H1 (cell line): ENCODE measurements at regions not wholly inside any gene's neighbourhood (a gene's known extent, or its start where the extent isn't known, plus 50 kb on each side); places are given as distances from the start of the nearest gene placed in this dataset.

ENCODE experiments used
- CTCF ChIA-PET: fragments of 300-600 bp; sonication (Branson Sonifier 250); formaldehyde crosslinking; loops from one replicate; lab custom pipeline; 2021; ENCODE audit not compliant: partially characterized antibody; lab: Charles Lee
- POLR2A ChIA-PET: fragments of 300-600 bp; sonication (Branson Sonifier 250); formaldehyde crosslinking; loops from one replicate; lab custom pipeline; 2021; ENCODE audit warnings: inconsistent platforms; ENCODE audit not compliant: partially characterized antibody; lab: Charles Lee
- DNase-seq, 2 experiments: peaks; one replicate each; pipeline versions ENCODE4 v3.0.0 to v3.0.0-alpha.2; 2010 to 2022; ENCODE audit warnings: low spot score in 2 of 2, low read depth in 1 of 2, mixed read lengths in 1 of 2
- FAIRE-seq: peaks from 2 replicates; lab custom pipeline; 2011; peaks lifted over from hg19 to GRCh38; lab: Jason Lieb, UNC
- H2AFZ ChIP-seq: 2 replicates; pipeline ENCODE4 v1.8.1; 2012; ENCODE audit warnings: low read length, inconsistent platforms
- H2AK5ac ChIP-seq: 2 replicates; pipeline ENCODE4 v1.6.1; 2013; ENCODE audit warnings: low read depth, low read length
- H2BK120ac ChIP-seq: replicated peaks from 2 replicates; pipeline ENCODE3; 2013; ENCODE audit warnings: low read depth, low read length, inconsistent platforms
- H2BK12ac ChIP-seq: 2 replicates; pipeline ENCODE4 v1.6.1; 2013; ENCODE audit warnings: low read depth, low read length
- H2BK15ac ChIP-seq: 2 replicates; pipeline ENCODE4 v1.6.1; 2013; ENCODE audit warnings: low read length
- H2BK20ac ChIP-seq: 2 replicates; pipeline ENCODE4 v1.6.1; 2013; ENCODE audit warnings: low read length
- H2BK5ac ChIP-seq: 2 replicates; pipeline ENCODE4 v1.6.1; 2013; ENCODE audit warnings: low read depth, low read length
- H3K14ac ChIP-seq: 2 replicates; pipeline ENCODE4 v1.6.1; 2013; ENCODE audit warnings: inconsistent platforms; ENCODE audit not compliant: insufficient read length
- H3K18ac ChIP-seq: 2 replicates; pipeline ENCODE4 v1.6.1; 2013; ENCODE audit warnings: low read length; ENCODE audit errors: extremely low read depth
- H3K23ac ChIP-seq: 2 replicates; pipeline ENCODE4 v1.6.1; 2013; ENCODE audit warnings: inconsistent platforms; ENCODE audit not compliant: insufficient read length
- H3K23me2 ChIP-seq: 2 replicates; pipeline ENCODE4 v1.6.1; 2013; ENCODE audit warnings: low read depth, low read length
- H3K27ac ChIP-seq: 2 replicates; pipeline ENCODE4 v1.6.1; 2011; ENCODE audit warnings: low read depth, low read length, inconsistent platforms
- H3K27me3 ChIP-seq, 4 experiments: replicated peaks in 1 of 4; 1 replicate in 1 of 4; 2 replicates in 3 of 4; pipeline versions ENCODE4 v1.6.1 to v1.8.1; 2011 to 2013; ENCODE audit warnings: low read length in 3 of 4, mild to moderate bottlenecking in 3 of 4, inconsistent platforms in 2 of 4, mixed read lengths in 2 of 4, moderate library complexity in 1 of 4; ENCODE audit not compliant: control insufficient read depth in 3 of 4, insufficient read depth in 3 of 4; ENCODE audit errors: extremely low read depth in 1 of 4
- H3K36me3 ChIP-seq, 4 experiments: 2 replicates each; pipeline versions ENCODE4 v1.6.1 to v1.8.1; 2011 to 2013; ENCODE audit warnings: mild to moderate bottlenecking in 4 of 4, low read length in 3 of 4, moderate library complexity in 2 of 4, control low read depth in 1 of 4, inconsistent platforms in 1 of 4; ENCODE audit not compliant: insufficient read depth in 4 of 4, control insufficient read depth in 2 of 4
- H3K4ac ChIP-seq: replicated peaks from 2 replicates; pipeline ENCODE3; 2013; ENCODE audit warnings: low read length, low read depth, mixed read lengths, inconsistent platforms; ENCODE audit not compliant: insufficient read length
- H3K4me1 ChIP-seq, 4 experiments: replicated peaks in 1 of 4; 1 replicate in 1 of 4; 2 replicates in 3 of 4; pipeline versions ENCODE4 v1.6.1 to v1.8.1; 2011 to 2013; ENCODE audit warnings: low read length in 3 of 4, inconsistent platforms in 2 of 4, mixed read lengths in 1 of 4; ENCODE audit not compliant: insufficient read depth in 4 of 4, control insufficient read depth in 3 of 4
- H3K4me2 ChIP-seq, 2 experiments: 2 replicates each; pipeline versions ENCODE4 v1.6.1 to v1.8.1; 2011 to 2013; ENCODE audit warnings: low read depth in 2 of 2, low read length in 2 of 2, control low read depth in 1 of 2, inconsistent platforms in 1 of 2, mild to moderate bottlenecking in 1 of 2; ENCODE audit not compliant: insufficient read depth in 1 of 2
- H3K4me3 ChIP-seq, 4 experiments: fragments of 200-600, 300-600 bp in 1 of 4; sonication (generic), shearing (Covaris generic), sonication (Bioruptor Twin) in 1 of 4; 2 replicates each; pipeline versions ENCODE4 v1.5.1 to v1.8.1; 2011 to 2016; ENCODE audit warnings: low read length in 4 of 4, low read depth in 3 of 4, control low read depth in 2 of 4, inconsistent platforms in 2 of 4, mild to moderate bottlenecking in 2 of 4, mixed read lengths in 1 of 4, moderate library complexity in 1 of 4; ENCODE audit not compliant: insufficient read depth in 2 of 4; ENCODE audit errors: extremely low read depth in 1 of 4
- H3K56ac ChIP-seq: replicated peaks from 2 replicates; pipeline ENCODE3; 2013; ENCODE audit warnings: low read depth, mild to moderate bottlenecking, mixed read lengths, low read length, inconsistent platforms; ENCODE audit not compliant: insufficient read length
- H3K79me1 ChIP-seq: 2 replicates; pipeline ENCODE4 v1.6.1; 2013; ENCODE audit warnings: low read depth, low read length, control low read depth
- H3K79me2 ChIP-seq, 2 experiments: 2 replicates each; pipeline versions ENCODE4 v1.6.1 to v1.8.1; 2012 to 2013; ENCODE audit warnings: low read length in 2 of 2, mild to moderate bottlenecking in 2 of 2, inconsistent platforms in 1 of 2; ENCODE audit not compliant: insufficient read depth in 2 of 2, control insufficient read depth in 1 of 2
- H3K9ac ChIP-seq, 4 experiments: replicated peaks in 1 of 4; 1 replicate in 1 of 4; 2 replicates in 3 of 4; pipeline versions ENCODE4 v1.6.1 to v1.8.1; 2011 to 2013; ENCODE audit warnings: low read depth in 3 of 4, low read length in 3 of 4, control low read depth in 2 of 4, mild to moderate bottlenecking in 2 of 4, moderate library complexity in 2 of 4, inconsistent platforms in 1 of 4; ENCODE audit errors: extremely low read depth in 1 of 4
- H3K9me3 ChIP-seq, 2 experiments: 2 replicates each; pipeline versions ENCODE4 v1.6.1 to v1.8.1; 2012 to 2013; ENCODE audit warnings: mild to moderate bottlenecking in 2 of 2, moderate library complexity in 2 of 2, control low read depth in 1 of 2, inconsistent platforms in 1 of 2, low read depth in 1 of 2, low read length in 1 of 2, mixed read lengths in 1 of 2; ENCODE audit not compliant: insufficient read depth in 2 of 2
- H4K20me1 ChIP-seq, 2 experiments: replicated peaks in 1 of 2; 2 replicates each; pipeline versions ENCODE3 to v1.8.1; 2011 to 2013; ENCODE audit warnings: inconsistent platforms in 2 of 2, low read length in 2 of 2, mild to moderate bottlenecking in 1 of 2; ENCODE audit not compliant: insufficient read depth in 2 of 2, control insufficient read depth in 1 of 2
- H4K5ac ChIP-seq: 2 replicates; pipeline ENCODE4 v1.6.1; 2013; ENCODE audit warnings: low read length, low read depth, mixed read lengths, inconsistent platforms; ENCODE audit not compliant: insufficient read length
- H4K8ac ChIP-seq: 2 replicates; pipeline ENCODE4 v1.8.0; 2013; ENCODE audit warnings: mild to moderate bottlenecking, moderate library complexity, low read length, inconsistent platforms; ENCODE audit not compliant: insufficient read depth; ENCODE audit errors: extremely low read depth
- H4K91ac ChIP-seq: replicated peaks from 2 replicates; pipeline ENCODE3; 2013; ENCODE audit warnings: low read length, mixed read lengths, inconsistent platforms; ENCODE audit not compliant: insufficient read length
- KDM5A ChIP-seq: fragments of 200-600 bp; IDR thresholded peaks from 2 replicates; pipeline ENCODE4 v1.7.1; 2012; ENCODE audit warnings: mild to moderate bottlenecking, low read length, inconsistent platforms, mixed read lengths
- NANOG ChIP-seq: IDR thresholded peaks from 2 replicates; pipeline ENCODE4 v1.6.1; 2011; ENCODE audit warnings: low read length, low read depth, mild to moderate bottlenecking, inconsistent platforms; ENCODE audit not compliant: insufficient read depth, poor library complexity, severe bottlenecking
- SIRT6 ChIP-seq: IDR thresholded peaks from one replicate; pipeline ENCODE4 v1.7.1; 2012; ENCODE audit warnings: low read length, inconsistent platforms
- WGBS, 2 experiments: shearing (Covaris generic) in 1 of 2; methylation state at CpG; one replicate each; pipeline versions ENCODE4 v1.1.6 to v1.1.7; 2013 to 2015; ENCODE audit warnings: low lambda C conversion rate in 2 of 2, mixed read lengths in 2 of 2, inconsistent platforms in 1 of 2, low coverage in 1 of 2, missing lambda C conversion rate in 1 of 2; ENCODE audit not compliant: insufficient replicate concordance in 2 of 2, insufficient coverage in 1 of 2, insufficient read length in 1 of 2; ENCODE audit errors: extremely low coverage in 1 of 2, missing lambda C conversion rate in 1 of 2; 5-methylcytosine and 5-hydroxymethylcytosine counted together

- Histone ChIP-seq H2BK120ac (no peak overlapping the region), H3K9me3 (no peaks in the 10 kb centered on the region), H3K56ac (no peak overlapping the region), H3K9ac (no peak overlapping the region), H2AK5ac (no peak overlapping the region), H3K36me3 (no peaks in the 10 kb centered on the region), H2BK5ac (no peak overlapping the region), H2BK12ac (no peak overlapping the region), H3K4me3 (no peak overlapping the region), H3K27ac (no peak overlapping the region), H3K27me3 (no peaks in the 10 kb centered on the region), H3K4me1 (no peaks in the 10 kb centered on the region), H3K79me2 (no peaks in the 10 kb centered on the region), H4K5ac (no peak overlapping the region), H3K18ac (no peak overlapping the region), H3K23ac (no peak overlapping the region), H3K14ac (no peak overlapping the region), H3K79me1 (no peaks in the 10 kb centered on the region), H4K20me1 (no peaks in the 10 kb centered on the region), H4K91ac (no peak overlapping the region), H2BK15ac (no peak overlapping the region), H3K4me2 (no peak overlapping the region), H2AFZ (no peak overlapping the region), H3K4ac (no peak overlapping the region), H3K23me2 (no peaks in the 10 kb centered on the region), H4K8ac (no peak overlapping the region), H2BK20ac (no peak overlapping the region)
- ChIA-PET POLR2A (no interaction called here), CTCF (no interaction called here)
- WGBS, 2 experiments, result 83% methylated on average over 5 of the region's 5 CpGs; no CpG with 5 or more reads in 1 of the 2 experiments
- DNase-seq, result no peak
- TF ChIP-seq KDM5A (no peak), SIRT6 (no peak), NANOG (no peak)
- no peak for FAIRE-seq
These were observed 159.7 kb downstream of the CRPPA start for GRCh38 chr7:16261654-16262053.
